Activated T-helper 1 cell treated with anti-CD3 and anti-CD28 coated beads, Interleukin-12 subunit alpha, Interleukin-12 subunit beta, Interleukin-2, Interleukin-4 antibody, amounts not matched to agents 30 ng/mL and 10 ng/mL and 1 ng/mL, durations not matched to agents 14 hours and 24 hours and 36 hours (primary cell): ENCODE measurements at regions not wholly inside any gene's neighbourhood (a gene's known extent, or its start where the extent isn't known, plus 50 kb on each side); places are given as distances from the start of the nearest gene placed in this dataset.

Source experiments
- DNase-seq: peaks from one replicate; pipeline ENCODE4 v3.0.0; 2021; ENCODE audit warnings: low spot score
- H3K27ac Mint-ChIP-seq: one replicate; pipeline ENCODE4 v1.8.0; 2021; ENCODE audit warnings: mild to moderate bottlenecking, mixed read lengths
- H3K27me3 Mint-ChIP-seq: one replicate; pipeline ENCODE4 v1.8.0; 2022; ENCODE audit warnings: mild to moderate bottlenecking, moderate library complexity, mixed read lengths; ENCODE audit not compliant: insufficient read depth
- H3K36me3 Mint-ChIP-seq: one replicate; pipeline ENCODE4 v1.8.0; 2021; ENCODE audit warnings: low read depth, mixed read lengths
- H3K4me1 Mint-ChIP-seq: one replicate; pipeline ENCODE4 v1.8.0; 2021; ENCODE audit warnings: low read depth, mixed read lengths
- H3K4me3 Mint-ChIP-seq: one replicate; pipeline ENCODE4 v1.8.0; 2021; ENCODE audit warnings: mild to moderate bottlenecking, moderate library complexity, mixed read lengths
- H3K9me3 Mint-ChIP-seq: one replicate; pipeline ENCODE4 v1.8.0; 2021; ENCODE audit warnings: mixed read lengths
- intact Hi-C: fragments of 100-400 bp; cut with micrococcal nuclease; formaldehyde crosslinking; loops from one replicate; pipeline ENCODE4 v1.15.1; 2024

DNA sequence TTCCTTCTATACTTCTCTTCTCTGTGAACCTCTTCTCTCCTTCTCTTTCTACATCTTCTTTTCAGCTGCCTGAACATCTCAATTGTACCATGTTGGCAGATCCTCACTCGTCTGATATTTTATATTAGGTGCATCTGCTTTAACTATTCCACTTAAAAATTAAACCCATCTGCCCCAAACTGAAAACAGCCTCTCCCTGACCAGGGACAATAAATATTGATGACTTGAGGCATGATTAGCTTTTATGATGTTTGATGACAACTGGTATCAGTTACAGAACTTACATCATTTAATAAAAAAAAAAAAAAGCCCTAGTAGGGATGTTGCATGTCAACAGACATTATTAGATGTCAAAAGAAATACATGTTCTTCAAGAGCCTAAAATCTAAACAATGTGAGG is 79.8 kb upstream of the HABP2 start:
- Mint-ChIP-seq H3K9me3 (no peaks in the 10 kb centered on the region), H3K27ac (no peak overlapping the region), H3K27me3 (no peaks in the 10 kb centered on the region), H3K4me1 (no peaks in the 10 kb centered on the region), H3K4me3 (no peak overlapping the region), H3K36me3 (no peaks in the 10 kb centered on the region)
- DNase-seq, result no peak
- intact Hi-C loops, result no loop called here

GRCh38 chr10:113473851-113474250 is 79.0 kb upstream of the HABP2 start:
- no peak overlapping the region for H3K4me3 Mint-ChIP-seq
- no peaks in the 10 kb centered on the region for H3K4me1 Mint-ChIP-seq
- no peak overlapping the region for H3K27ac Mint-ChIP-seq
- DNase-seq, result no peak
- no peaks in the 10 kb centered on the region for H3K9me3 Mint-ChIP-seq
- intact Hi-C loops, result no loop called here
- H3K36me3 Mint-ChIP-seq, result no peaks in the 10 kb centered on the region
- no peaks in the 10 kb centered on the region for H3K27me3 Mint-ChIP-seq

GRCh38 chr10:113474752-113475151 is 78.1 kb upstream of the HABP2 start:
- DNase-seq, result no peak
- H3K27ac Mint-ChIP-seq, result no peak overlapping the region
- H3K36me3 Mint-ChIP-seq, result no peaks in the 10 kb centered on the region
- no peaks in the 10 kb centered on the region for H3K27me3 Mint-ChIP-seq
- no peaks in the 10 kb centered on the region for H3K4me1 Mint-ChIP-seq
- H3K9me3 Mint-ChIP-seq, result peaks cover 6% of the 10 kb centered on the region
- H3K4me3 Mint-ChIP-seq, result no peak overlapping the region
- intact Hi-C loops, result no loop called here

DNA sequence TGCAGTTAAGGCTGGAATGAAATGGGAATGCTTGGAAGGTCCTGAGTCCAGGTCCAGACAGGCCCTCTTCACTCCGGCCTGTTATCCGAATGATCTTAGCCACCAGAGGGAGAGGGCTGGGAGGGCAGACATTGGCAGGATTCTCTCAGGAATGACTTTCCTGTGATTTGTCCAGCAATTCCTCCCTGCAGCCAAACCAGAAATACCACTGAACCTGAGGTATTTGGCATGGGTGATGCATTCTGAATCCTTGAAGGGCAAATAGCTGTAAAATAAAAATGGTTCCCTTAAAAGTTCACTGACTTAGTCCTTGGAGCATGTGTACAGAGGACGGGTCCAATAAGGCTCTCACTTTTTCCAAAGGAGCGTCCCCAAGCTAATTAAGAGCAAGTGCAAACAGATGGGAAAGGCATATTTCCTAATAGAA is 77.5 kb upstream of the HABP2 start:
- no peak for DNase-seq
- Mint-ChIP-seq H3K4me3 (no peak overlapping the region), H3K36me3 (no peaks in the 10 kb centered on the region), H3K27ac (no peak overlapping the region), H3K4me1 (no peaks in the 10 kb centered on the region), H3K9me3 (peaks cover 12% of the 10 kb centered on the region), H3K27me3 (no peaks in the 10 kb centered on the region)
- intact Hi-C loops, result no loop called here

GRCh38 chr10:113476191-113476590 is 76.7 kb upstream of the HABP2 start:
- Mint-ChIP-seq H3K4me3 (no peak overlapping the region), H3K9me3 (peaks cover 16% of the 10 kb centered on the region), H3K4me1 (no peaks in the 10 kb centered on the region), H3K27ac (no peak overlapping the region), H3K27me3 (no peaks in the 10 kb centered on the region), H3K36me3 (no peaks in the 10 kb centered on the region)
- intact Hi-C loops, result no loop called here
- DNase-seq, result no peak

- peaks cover 17% of the 10 kb centered on the region for H3K9me3 Mint-ChIP-seq
- intact Hi-C loops, result no loop called here
- no peaks in the 10 kb centered on the region for H3K4me1 Mint-ChIP-seq
Measured at GRCh38 chr10:113476673-113477072, 76.2 kb upstream of the HABP2 start.

DNA sequence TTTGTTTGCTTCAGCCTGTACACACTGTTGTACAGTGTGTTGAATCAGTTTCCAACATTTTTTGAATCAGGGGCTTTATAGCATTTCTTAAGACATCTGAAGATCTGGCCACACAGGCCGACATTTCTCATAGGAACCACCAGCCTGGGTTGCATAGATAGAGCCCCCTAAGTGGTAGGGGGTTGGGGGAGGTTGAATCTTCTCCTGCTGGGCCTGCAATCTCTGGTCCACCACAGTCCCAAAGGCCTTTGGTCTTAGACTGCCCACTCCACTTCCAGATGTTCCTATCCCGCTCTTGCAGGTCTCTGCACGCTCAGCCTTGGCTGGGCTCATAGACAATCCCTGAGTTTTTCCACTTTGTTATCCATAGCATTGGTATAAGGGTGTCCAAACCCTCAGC is 75.4 kb upstream of the HABP2 start:
- no peaks in the 10 kb centered on the region for H3K4me1 Mint-ChIP-seq
- no peaks in the 10 kb centered on the region for H3K27me3 Mint-ChIP-seq
- H3K36me3 Mint-ChIP-seq, result no peaks in the 10 kb centered on the region
- intact Hi-C loops, result no loop called here
- no peak overlapping the region for H3K27ac Mint-ChIP-seq
- DNase-seq, result no peak
- peaks cover 20% of the 10 kb centered on the region for H3K9me3 Mint-ChIP-seq
- no peak overlapping the region for H3K4me3 Mint-ChIP-seq

More at GRCh38 chr10:113476673-113477072, 76.2 kb upstream of the HABP2 start:
- Mint-ChIP-seq H3K27me3 (no peaks in the 10 kb centered on the region), H3K36me3 (no peaks in the 10 kb centered on the region), H3K27ac (no peak overlapping the region), H3K4me3 (no peak overlapping the region)
- DNase-seq, result no peak

DNA sequence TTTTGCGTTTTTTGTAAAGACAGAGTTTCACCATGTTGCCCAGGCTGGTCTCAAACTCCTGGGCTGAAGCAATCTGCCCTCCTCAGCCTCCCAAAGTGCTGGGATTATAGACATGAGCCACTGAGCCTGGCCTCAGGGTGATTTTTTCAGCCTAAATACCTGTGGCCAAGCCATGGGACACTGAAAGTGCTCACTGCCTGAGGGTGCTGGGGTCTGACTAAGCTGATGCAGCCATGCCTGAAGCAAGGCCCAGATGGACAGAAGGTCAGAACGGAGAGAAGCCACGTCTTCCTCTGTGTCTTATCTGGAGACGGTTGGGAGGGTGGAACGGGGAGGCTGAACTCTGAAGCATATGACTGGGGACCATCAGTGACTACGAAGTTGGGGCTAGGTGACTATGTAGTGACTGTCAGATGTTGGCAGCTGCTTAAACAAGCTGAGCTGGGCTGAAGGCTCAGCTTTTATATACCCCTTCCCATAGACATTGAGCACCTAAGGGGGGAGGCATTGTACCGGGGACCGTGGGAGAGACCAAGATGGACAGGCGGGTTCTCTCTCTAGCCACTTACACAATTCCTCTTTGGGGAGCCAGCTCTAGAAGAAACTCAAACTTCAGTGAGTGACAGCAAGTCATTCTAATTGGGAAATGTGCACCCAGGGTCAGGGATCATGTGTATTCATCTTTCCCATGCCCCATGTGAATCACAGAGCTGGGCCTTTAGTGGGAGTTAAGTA is 73.3 kb upstream of the HABP2 start:
- no peak for DNase-seq
- peaks cover 3% of the 10 kb centered on the region for H3K27me3 Mint-ChIP-seq
- no peak overlapping the region for H3K4me3 Mint-ChIP-seq
- H3K27ac Mint-ChIP-seq, result no peak overlapping the region
- no peaks in the 10 kb centered on the region for H3K4me1 Mint-ChIP-seq
- intact Hi-C loops, result no loop called here
- peaks cover 20% of the 10 kb centered on the region for H3K9me3 Mint-ChIP-seq
- H3K36me3 Mint-ChIP-seq, result no peaks in the 10 kb centered on the region

DNA sequence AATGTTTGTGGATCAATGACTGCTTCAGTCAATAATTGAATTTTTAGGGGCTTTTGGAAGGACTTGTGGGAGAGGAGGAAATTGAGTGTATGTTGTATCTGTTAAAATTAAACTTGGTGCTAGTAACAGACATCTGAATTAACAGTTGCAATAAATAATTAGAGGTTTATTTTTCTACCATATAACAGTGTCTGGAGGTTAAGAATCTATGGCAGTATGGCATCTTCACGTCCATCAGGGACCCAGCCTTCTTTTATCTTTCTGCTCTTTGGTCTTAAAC is 72.8 kb upstream of the HABP2 start:
- intact Hi-C loops, result no loop called here
- H3K27me3 Mint-ChIP-seq, result peaks cover 3% of the 10 kb centered on the region

DNA sequence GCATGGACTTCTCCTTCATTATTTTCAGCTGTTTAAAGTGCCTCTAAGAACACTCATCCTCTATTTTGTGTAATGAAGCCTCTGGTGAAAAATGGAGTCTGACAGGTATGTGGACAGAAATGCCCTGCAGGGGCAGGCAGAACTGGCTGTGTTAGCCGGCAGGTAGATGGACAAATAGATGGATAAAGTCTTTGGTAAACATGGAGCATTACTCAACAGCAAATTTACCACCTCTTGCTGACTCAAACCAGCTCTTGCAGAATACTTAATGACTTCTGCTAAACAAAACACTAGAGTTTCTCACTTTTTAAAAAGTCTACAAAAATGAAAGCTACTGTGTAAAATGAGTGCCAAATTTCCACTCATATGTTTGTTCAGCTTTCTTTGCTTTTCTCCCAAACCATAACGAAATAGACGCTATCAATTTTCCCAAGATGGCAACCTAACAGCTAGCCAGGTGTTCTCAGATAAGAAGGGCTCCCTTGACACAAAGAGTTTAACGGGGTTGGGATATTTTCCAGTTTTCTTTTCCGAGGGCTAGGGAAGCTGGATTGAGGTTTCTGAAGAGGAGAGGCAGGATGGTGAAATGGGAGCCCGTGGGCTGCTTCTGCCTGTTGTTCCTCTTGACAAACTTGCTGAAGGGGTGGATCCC is 71.9 kb upstream of the HABP2 start:
- Mint-ChIP-seq H3K4me1 (no peaks in the 10 kb centered on the region), H3K27me3 (peaks cover 3% of the 10 kb centered on the region)
- intact Hi-C loops, result no loop called here

More for the DNA sequence above, 72.8 kb upstream of the HABP2 start:
- no peaks in the 10 kb centered on the region for H3K4me1 Mint-ChIP-seq
- peaks cover 20% of the 10 kb centered on the region for H3K9me3 Mint-ChIP-seq
- H3K36me3 Mint-ChIP-seq, result no peaks in the 10 kb centered on the region
- H3K27ac Mint-ChIP-seq, result no peak overlapping the region
- no peak overlapping the region for H3K4me3 Mint-ChIP-seq
- DNase-seq, result no peak

GRCh38 chr10:113484487-113484886 is 68.4 kb upstream of the HABP2 start:
- intact Hi-C loops, result no loop called here
- Mint-ChIP-seq H3K4me1 (no peaks in the 10 kb centered on the region), H3K4me3 (no peak overlapping the region), H3K27ac (no peak overlapping the region), H3K27me3 (peaks cover 9% of the 10 kb centered on the region), H3K9me3 (peaks cover 17% of the 10 kb centered on the region), H3K36me3 (no peaks in the 10 kb centered on the region)
- no peak for DNase-seq

More for the DNA sequence above, 71.9 kb upstream of the HABP2 start:
- no peak overlapping the region for H3K4me3 Mint-ChIP-seq
- H3K9me3 Mint-ChIP-seq, result peaks cover 20% of the 10 kb centered on the region
- H3K36me3 Mint-ChIP-seq, result no peaks in the 10 kb centered on the region
- H3K27ac Mint-ChIP-seq, result no peak overlapping the region
- DNase-seq, result no peak

DNA sequence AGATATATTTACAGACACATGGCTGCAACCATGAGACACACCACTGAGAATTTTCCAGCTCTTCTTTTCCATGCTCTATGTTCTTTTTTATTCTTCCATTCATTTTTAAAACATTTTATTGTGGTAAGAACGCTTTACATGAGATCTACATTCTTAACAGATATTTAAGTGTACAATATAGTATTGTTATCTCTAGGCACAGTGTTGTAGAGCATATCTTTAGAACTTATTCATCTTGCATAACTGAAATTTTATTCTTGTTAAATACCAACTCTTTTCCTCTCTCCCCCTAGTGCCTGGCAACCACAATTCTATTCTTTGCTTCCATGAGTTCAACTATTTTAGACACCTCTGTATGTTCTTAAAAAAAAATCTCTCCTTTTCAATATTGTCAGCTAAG is 67.1 kb upstream of the HABP2 start:
- H3K4me1 Mint-ChIP-seq, result no peaks in the 10 kb centered on the region
- H3K27ac Mint-ChIP-seq, result no peak overlapping the region
- H3K36me3 Mint-ChIP-seq, result no peaks in the 10 kb centered on the region
- no peak overlapping the region for H3K4me3 Mint-ChIP-seq
- peaks cover 13% of the 10 kb centered on the region for H3K27me3 Mint-ChIP-seq
- H3K9me3 Mint-ChIP-seq, result peaks cover 5% of the 10 kb centered on the region
- intact Hi-C loops, result no loop called here
- no peak for DNase-seq

DNA sequence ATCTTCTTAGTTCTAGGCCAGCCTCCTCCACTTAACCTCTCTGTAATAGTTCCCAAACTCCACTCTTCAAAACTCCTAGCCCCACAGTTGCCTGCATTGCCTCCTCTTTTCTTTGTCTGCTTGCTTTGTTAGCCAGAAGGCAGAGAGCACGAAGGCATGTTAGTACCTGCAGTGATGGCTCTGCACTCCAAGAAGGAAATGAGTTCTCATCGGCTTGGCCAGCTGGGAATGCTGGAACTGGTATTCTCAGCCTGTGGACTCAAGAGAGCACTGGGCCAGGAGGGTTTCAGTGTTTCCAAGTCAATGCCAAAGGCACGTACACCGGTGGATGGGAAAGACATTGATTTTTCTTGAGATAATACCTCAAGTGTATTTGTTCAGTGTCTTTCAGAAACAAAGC is 66.3 kb upstream of the HABP2 start:
- Mint-ChIP-seq H3K9me3 (peaks cover 4% of the 10 kb centered on the region), H3K4me1 (no peaks in the 10 kb centered on the region), H3K4me3 (no peak overlapping the region), H3K36me3 (no peaks in the 10 kb centered on the region), H3K27ac (no peak overlapping the region), H3K27me3 (peaks cover 13% of the 10 kb centered on the region)
- no peak for DNase-seq
- intact Hi-C loops, result no loop called here

GRCh38 chr10:113487154-113487553 is 65.7 kb upstream of the HABP2 start:
- Mint-ChIP-seq H3K36me3 (no peaks in the 10 kb centered on the region), H3K27ac (no peak overlapping the region), H3K27me3 (peaks cover 13% of the 10 kb centered on the region), H3K9me3 (no peaks in the 10 kb centered on the region), H3K4me1 (no peaks in the 10 kb centered on the region), H3K4me3 (no peak overlapping the region)
- DNase-seq, result no peak
- intact Hi-C loops, result no loop called here
